ENCODE measurements at regions not wholly inside any gene's neighbourhood (a gene's known extent, or its start where the extent isn't known, plus 50 kb on each side); places are given as distances from the start of the nearest gene placed in this dataset.

DNA sequence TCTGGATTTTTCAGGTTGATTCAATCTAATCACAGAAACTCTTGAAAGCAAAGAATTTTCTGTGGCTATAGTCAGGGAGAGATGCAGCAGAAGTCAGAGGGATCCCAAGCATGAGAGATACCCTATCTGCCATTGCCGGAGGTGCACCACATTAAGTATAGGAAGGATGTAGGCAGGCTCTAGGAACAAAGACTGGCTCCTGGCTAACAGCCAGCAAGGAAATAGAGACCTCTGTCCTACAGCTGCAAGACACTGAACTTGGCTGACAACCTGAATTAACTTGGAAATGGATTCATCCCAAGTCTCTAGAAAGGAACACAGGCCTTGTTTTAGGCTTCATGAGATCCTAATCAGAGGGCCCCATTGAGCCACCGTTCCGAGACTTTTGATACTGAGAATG, 364.9 kb upstream of the FLRT2 start:
- H3K36me3 Mint-ChIP-seq (ENCODE audit: insufficient read depth, unreplicated experiment): no peaks in the 10 kb centered on the region
- no peaks in the 10 kb centered on the region for H3K27me3 Mint-ChIP-seq (ENCODE audit: insufficient read depth, unreplicated experiment)
- H3K4me3 Mint-ChIP-seq (ENCODE audit: unreplicated experiment): no peak overlapping the region
- TF ChIP-seq, protein P1, sequence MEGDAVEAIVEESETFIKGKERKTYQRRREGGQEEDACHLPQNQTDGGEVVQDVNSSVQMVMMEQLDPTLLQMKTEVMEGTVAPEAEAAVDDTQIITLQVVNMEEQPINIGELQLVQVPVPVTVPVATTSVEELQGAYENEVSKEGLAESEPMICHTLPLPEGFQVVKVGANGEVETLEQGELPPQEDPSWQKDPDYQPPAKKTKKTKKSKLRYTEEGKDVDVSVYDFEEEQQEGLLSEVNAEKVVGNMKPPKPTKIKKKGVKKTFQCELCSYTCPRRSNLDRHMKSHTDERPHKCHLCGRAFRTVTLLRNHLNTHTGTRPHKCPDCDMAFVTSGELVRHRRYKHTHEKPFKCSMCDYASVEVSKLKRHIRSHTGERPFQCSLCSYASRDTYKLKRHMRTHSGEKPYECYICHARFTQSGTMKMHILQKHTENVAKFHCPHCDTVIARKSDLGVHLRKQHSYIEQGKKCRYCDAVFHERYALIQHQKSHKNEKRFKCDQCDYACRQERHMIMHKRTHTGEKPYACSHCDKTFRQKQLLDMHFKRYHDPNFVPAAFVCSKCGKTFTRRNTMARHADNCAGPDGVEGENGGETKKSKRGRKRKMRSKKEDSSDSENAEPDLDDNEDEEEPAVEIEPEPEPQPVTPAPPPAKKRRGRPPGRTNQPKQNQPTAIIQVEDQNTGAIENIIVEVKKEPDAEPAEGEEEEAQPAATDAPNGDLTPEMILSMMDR (IDR thresholded peaks at IDR 0.05; ENCODE audit: unreplicated experiment): no peak
- peaks cover 6% of the 10 kb centered on the region for H3K4me1 Mint-ChIP-seq (ENCODE audit: insufficient read depth, unreplicated experiment)
- intact Hi-C loops (cut with micrococcal nuclease): no loop called here
- no TSS peak for BruUV-seq (replicated peaks)
- ChIA-PET CTCF (no interaction called here), POLR2A (no interaction called here)
- peak; percentile 6 for DNase-seq (ENCODE audit: unreplicated experiment)
- H3K9me3 Mint-ChIP-seq (ENCODE audit: unreplicated experiment): no peaks in the 10 kb centered on the region
- H3K27ac Mint-ChIP-seq (ENCODE audit: low read depth, unreplicated experiment): no peak overlapping the region

DNA sequence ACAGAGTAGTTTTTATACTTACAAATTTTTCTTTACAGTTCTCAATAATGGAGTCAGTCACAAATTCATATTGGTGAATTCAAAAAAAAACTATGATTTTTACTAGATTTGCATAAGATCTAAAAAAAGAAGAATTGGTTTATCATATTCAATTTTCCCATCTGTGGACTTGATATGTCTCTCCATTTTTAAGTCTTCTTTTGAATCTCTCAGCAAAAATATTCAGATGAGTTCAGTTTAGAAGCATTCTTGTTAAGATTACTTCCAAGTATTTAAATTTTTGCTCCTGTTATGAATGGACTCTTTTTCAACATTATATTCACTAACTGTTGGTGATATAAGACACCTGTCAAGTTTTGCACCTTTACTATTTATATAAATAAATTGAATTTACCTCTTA, 360.6 kb upstream of the FLRT2 start:
- Mint-ChIP-seq H3K27me3 (ENCODE audit: insufficient read depth, unreplicated experiment) (no peaks in the 10 kb centered on the region), H3K4me1 (ENCODE audit: insufficient read depth, unreplicated experiment) (peaks cover 6% of the 10 kb centered on the region), H3K4me3 (ENCODE audit: unreplicated experiment) (no peak overlapping the region), H3K9me3 (ENCODE audit: unreplicated experiment) (no peaks in the 10 kb centered on the region), H3K36me3 (ENCODE audit: insufficient read depth, unreplicated experiment) (no peaks in the 10 kb centered on the region), H3K27ac (ENCODE audit: low read depth, unreplicated experiment) (no peak overlapping the region)
- BruUV-seq (replicated peaks): no TSS peak
- POLR2A ChIA-PET: no interaction called here
- TF ChIP-seq, protein P1 (IDR thresholded peaks at IDR 0.05; ENCODE audit: unreplicated experiment): no peak
- intact Hi-C loops (cut with micrococcal nuclease): no loop called here
- DNase-seq (ENCODE audit: unreplicated experiment): no peak
- CTCF ChIA-PET: no interaction called here

DNA sequence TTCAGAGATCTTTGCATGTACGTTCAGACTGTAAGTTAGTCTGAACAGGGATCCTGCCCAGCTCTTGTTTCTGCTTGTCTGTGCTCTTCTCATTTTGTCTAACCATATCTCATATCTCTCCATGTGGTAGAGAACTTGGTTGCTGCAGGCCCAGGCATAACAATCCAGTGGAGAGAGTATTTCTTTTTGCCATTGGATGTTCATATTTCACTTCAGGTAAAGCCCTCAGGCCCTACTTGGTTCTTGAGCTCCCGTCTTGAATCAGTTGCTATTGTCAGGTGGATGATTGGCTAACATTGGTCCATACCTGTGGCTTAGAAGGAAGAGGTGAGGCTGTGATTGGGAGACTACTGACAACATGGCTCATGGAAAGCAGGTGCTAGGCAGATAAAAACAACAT, 357.7 kb upstream of the FLRT2 start:
- no TSS peak for BruUV-seq (replicated peaks)
- no peak for DNase-seq (ENCODE audit: unreplicated experiment)
- Mint-ChIP-seq H3K36me3 (ENCODE audit: insufficient read depth, unreplicated experiment) (no peaks in the 10 kb centered on the region), H3K27me3 (ENCODE audit: insufficient read depth, unreplicated experiment) (no peaks in the 10 kb centered on the region), H3K4me3 (ENCODE audit: unreplicated experiment) (no peak overlapping the region), H3K4me1 (ENCODE audit: insufficient read depth, unreplicated experiment) (peaks cover 5% of the 10 kb centered on the region), H3K27ac (ENCODE audit: low read depth, unreplicated experiment) (no peak overlapping the region), H3K9me3 (ENCODE audit: unreplicated experiment) (no peaks in the 10 kb centered on the region)
- intact Hi-C loops (cut with micrococcal nuclease): no loop called here
- POLR2A ChIA-PET: interaction anchor here (0.6 to 1.5 kb wide), 2 partner anchors 358 to 738 kb away, joined by 3 read pairs; partner anchors contain the start of gene FLRT2
- TF ChIP-seq, protein P1 (IDR thresholded peaks at IDR 0.05; ENCODE audit: unreplicated experiment): no peak
- CTCF ChIA-PET: interaction anchor here (0.7 kb wide), 1 partner anchor 88 kb away, joined by 3 read pairs; no protein-coding TSS in a partner anchor

- BruUV-seq (replicated peaks): no TSS peak
- H3K9me3 Mint-ChIP-seq (ENCODE audit: unreplicated experiment): no peaks in the 10 kb centered on the region
- H3K36me3 Mint-ChIP-seq (ENCODE audit: insufficient read depth, unreplicated experiment): no peaks in the 10 kb centered on the region
- CTCF ChIA-PET: interaction anchor here (0.7 to 1.8 kb wide), 3 partner anchors 22 to 1742 kb away, joined by 3 to 6 read pairs (median 3); no protein-coding TSS in a partner anchor
- DNase-seq (ENCODE audit: unreplicated experiment): no peak
- no peaks in the 10 kb centered on the region for H3K27me3 Mint-ChIP-seq (ENCODE audit: insufficient read depth, unreplicated experiment)
- POLR2A ChIA-PET: interaction anchor here (0.6 to 1.5 kb wide), 4 partner anchors 22 to 705 kb away, joined by 3 to 4 read pairs (median 3); partner anchors contain the start of gene FLRT2
- no peak overlapping the region for H3K27ac Mint-ChIP-seq (ENCODE audit: low read depth, unreplicated experiment)
- TF ChIP-seq, protein P1 (IDR thresholded peaks at IDR 0.05; ENCODE audit: unreplicated experiment): no peak
- no peaks in the 10 kb centered on the region for H3K4me1 Mint-ChIP-seq (ENCODE audit: insufficient read depth, unreplicated experiment)
- H3K4me3 Mint-ChIP-seq (ENCODE audit: unreplicated experiment): no peak overlapping the region
- intact Hi-C loops (cut with micrococcal nuclease): no loop called here
Observed at GRCh38 chr14:85172889-85173477, 357.0 kb upstream of the FLRT2 start.
